NOMO-1 treated with dmso at 0.1 percent for 144 hours (cell line): ENCODE measurements at regions not wholly inside any gene's neighbourhood (a gene's known extent, or its start where the extent isn't known, plus 50 kb on each side); places are given as distances from the start of the nearest gene placed in this dataset.
"Not testable (repeated sequence)": the region's sequence is repeated elsewhere in the genome, so short reads cannot be mapped to it uniquely, and the experiment has no call there.

Experiments used
- DNase-seq: peaks from one replicate; lab custom pipeline; 2025; ENCODE audit not compliant: unreplicated experiment; lab: John Stamatoyannopoulos, UW

DNA sequence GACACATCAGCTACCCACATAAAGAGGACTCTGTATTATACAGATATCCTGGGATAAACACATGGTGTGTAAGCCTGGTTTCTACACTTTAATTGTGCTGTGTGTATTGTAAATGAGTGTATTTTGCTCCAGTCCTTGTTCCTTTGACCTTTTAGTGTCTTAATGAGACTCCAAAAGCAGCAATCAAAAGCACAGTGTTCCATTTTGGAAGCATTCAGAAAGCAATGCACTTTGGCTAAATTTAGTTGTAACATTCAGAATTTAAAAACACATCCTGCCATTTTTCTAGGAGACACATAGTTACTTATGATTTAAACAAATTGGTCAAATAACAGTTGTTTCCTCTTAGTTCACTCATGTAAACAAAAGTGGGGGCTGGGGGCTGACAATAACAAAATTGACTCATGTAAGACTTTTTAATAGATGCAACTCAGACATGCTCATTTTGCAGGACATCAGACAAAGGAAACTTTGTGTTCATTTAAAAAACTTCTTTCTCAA is 122.2 kb downstream of the GPR37 start:
- DNase-seq: no peak

DNA sequence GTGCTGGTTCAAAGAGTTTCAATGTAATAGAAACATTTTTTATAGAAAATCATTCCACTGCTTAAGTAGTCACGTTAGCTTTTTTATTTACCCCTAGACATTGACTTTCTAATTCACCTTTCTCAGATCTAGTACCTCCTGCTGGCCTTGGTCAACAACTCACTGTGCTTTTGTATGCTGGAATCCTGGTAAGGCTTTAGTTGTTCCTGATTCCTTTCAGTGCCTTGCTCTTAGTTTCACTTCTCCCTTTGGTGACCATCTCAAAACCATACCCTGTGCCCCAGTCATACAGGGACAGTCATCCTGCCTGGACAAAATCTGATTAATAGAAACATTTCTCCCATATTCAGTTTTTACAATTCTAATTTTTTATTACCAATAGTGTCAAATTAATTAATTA is 130.2 kb downstream of the GPR37 start:
- DNase-seq: no peak

DNA sequence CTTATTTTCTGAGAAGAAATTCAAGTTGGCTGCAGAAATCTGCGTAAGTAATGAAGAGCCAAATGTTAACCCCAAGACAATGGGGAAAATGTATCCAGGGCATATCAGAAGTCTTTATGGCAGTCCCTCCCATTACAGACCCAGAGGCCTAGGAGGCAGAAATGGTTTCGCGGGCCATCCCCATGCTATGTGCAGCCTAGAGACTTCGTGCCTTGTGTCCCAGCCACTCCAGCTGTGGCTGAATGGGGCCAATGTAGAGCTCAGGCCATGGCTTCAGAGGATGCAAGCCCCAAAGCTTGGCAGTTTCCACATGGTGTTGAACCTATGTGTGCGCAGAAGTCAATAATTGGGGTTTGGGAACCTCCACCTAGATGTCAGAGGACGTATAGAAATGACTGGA is 131.9 kb downstream of the GPR37 start:
- no peak for DNase-seq

DNA sequence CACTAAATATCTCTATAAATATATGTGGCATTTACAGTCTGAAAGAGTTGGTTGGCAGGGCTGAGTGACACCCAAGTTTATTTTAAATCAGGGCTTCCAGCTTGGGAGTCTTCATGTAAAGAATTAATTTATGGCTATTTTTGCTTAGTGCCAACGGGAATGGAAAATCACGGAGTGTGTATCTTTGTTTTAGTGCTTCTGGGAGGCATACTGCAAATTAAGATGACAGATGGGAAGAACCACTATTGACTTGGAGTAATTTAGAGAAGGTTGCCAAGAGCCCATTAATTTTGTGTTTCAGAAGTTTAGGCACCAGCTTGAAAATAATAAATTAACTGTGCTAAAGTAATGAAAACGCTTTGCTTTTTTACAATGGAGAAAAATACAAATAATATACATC is 135.2 kb downstream of the GPR37 start:
- no peak for DNase-seq

DNA sequence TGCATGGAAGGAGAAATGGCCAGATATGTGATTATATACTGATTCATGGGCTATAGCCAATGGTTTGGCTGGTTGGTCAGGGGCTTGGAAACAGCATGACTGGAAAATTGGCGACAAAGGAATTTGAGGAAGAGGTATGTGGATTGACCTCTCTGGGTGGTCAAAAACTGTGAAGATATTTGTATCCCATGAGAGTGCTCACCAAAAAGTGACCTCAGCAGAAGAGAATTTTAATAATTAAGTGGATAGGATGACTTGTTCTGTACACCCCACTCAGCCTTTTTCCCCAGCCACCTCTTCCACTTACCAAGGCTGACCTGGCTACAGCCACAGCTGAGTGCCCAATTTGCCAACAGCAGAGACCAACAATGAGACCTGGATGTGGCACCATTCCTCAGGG is 146.7 kb downstream of the GPR37 start:
- DNase-seq: no peak

DNA sequence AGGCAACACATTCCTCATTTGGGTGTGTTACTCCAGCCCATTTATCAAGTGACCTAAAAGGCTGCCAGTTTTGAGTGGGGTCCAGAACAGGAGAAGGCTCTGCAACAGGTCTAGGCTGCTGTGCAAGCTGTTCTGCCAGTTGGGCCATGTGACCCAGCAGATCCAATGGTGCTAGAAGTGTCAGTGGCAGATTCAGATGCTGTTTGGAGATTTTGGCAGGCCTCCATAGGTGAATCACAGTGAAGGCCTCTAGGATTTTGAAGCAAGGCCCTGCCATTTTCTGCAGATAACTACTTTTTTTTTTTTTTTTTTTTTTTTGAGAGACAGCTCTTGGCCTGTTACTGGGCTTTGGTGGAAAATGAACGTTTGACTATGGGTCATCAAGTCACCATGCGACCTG is 147.5 kb downstream of the GPR37 start:
- not testable (repeated sequence) for DNase-seq

DNA sequence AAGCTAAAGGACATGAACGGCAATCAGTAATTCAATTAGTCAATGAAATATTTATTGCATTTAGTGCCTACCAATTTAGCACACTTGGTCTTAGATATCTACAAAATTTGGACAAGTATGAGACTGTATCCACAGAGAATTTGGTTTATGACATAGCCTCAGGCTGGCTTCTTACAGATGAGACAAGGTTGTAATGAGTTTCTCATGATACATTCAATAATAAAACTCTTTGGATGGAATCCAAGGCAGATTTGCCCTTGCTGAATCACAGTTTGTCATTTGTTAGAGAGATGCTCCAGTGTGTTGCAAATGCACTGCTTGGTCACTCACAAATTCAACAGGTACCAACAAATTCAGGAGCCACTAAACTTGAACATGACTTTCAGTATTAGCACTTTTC is 162.5 kb downstream of the GPR37 start:
- DNase-seq: no peak

DNA sequence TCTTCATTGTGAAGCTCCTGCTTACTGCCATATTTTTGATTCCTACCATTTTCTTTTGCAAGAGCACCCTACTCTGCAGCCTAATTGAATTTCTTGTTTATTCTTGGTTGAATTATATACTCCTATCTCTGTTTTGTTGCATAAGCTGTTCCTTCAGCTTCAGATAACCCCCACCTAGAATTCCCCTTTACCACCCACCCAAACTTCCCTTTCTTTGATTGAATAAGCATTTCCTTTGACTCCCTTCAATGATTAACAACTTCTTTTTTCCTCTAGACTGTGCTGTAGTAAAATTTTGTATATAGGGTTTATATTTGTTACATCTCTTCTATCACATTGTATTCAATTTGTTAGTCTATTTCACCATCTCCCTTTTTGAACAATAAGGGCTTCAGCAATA is 168.1 kb downstream of the GPR37 start:
- DNase-seq: no peak

DNA sequence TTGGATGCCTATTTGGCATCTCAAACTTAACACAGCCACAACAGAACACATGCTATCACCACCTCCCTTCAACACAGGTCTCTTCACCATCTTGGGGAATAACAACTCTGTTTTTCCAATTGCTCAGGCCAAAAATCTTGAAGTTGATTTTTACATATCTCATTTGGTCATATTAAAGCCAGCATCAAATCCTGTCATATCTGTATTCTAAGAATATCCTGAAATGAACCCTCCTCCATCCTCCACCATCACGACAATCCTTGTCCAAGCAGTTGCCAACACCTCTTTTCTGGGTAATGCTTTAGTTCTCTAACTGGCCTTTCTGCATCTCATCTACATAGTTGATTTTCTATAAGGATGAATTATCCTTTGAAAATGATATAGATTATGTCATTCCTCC is 168.7 kb downstream of the GPR37 start:
- DNase-seq: no peak

DNA sequence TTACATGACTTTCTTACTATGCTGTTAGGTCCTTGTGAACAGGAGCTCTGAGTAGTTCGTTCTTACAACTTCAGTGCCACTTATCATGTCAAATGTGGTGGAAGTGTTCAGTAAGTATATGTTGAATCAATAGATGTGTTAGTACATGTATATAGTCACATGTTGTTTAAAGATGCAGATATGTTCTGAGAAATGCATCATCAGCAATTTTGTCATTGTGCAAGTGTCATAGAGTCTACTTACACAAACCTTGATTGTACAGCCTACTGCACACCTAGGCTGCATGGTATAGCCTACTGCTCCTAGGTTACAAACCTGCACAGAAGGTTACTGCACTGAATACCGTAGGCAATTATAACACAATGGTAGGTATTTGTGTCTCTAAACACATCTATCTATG is 174.8 kb downstream of the GPR37 start:
- DNase-seq: no peak

DNA sequence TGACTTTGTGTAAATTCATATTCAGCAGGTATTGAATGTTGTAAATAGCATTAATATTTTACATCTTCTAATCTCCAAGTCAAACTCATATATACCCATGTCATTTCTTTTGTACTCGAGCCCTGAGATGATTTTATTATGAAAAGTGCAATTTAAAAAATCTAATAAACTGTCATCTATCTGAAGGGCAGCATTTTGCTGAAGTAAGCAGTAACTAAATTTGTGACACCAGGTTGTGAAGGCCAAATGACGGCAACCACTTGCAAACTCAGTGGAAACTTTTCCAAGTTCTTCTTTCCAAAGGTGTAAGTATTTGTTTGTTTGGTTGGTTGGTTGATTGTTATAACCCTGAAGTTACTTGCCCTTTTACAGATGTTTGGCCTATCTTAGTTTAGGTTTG is 188.3 kb downstream of the GPR37 start:
- DNase-seq: no peak

DNA sequence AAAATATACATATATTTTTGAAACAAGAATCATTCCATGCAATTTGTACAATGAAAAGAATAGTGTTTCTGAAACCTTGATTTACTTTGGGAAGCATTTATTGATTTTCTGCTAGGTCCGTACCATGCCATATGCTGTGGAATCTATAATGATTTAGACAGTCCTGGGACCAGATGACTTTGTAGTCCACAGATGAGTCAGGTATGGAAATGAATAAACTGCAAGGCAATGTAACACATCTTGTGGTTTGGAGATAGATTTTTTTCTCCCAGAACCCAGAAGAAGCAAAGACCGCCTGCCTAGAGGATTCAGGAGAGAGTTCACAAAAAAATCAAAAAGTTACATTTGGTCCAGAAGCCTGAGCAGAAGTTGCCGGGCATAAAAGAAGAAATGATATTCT is 190.4 kb downstream of the GPR37 start:
- no peak for DNase-seq

DNA sequence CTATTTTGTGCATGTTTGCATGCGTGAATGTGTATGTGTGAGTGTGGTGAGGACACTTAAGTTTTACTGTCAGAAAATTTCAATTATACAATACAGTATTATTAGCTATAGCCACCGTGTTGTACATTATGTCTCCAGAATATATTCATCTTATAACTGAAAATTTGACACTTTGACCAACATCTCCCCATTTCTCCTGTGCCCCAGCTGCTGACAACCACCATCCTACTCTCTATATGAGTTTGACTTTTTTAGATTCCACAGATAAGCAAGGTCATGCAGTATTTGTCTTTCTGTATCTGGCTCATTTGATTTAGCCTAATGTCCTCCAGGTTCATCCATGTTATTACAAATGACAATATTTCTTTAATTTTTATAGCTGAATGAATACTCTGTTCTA is 195.0 kb downstream of the GPR37 start:
- DNase-seq: no peak

DNA sequence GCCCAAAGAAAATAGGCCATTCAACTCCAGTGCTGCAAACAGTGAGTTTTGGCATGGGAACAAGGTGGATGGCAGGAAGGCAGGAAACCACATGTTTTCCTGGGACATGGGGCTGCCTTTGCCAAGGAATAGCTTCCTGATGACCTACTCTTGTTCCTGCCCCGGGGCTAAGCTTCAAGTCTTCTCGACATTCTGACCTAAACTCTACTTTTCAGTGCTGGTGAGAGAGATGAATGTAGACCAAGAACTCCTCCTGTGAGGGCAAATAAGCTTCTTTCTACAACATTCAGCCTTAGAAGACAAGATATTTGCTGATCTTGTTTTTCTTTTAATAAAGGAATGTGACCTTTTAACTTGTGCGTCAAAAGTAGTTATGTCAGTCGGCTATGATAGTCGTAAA is 199.0 kb downstream of the GPR37 start:
- no peak for DNase-seq

DNA sequence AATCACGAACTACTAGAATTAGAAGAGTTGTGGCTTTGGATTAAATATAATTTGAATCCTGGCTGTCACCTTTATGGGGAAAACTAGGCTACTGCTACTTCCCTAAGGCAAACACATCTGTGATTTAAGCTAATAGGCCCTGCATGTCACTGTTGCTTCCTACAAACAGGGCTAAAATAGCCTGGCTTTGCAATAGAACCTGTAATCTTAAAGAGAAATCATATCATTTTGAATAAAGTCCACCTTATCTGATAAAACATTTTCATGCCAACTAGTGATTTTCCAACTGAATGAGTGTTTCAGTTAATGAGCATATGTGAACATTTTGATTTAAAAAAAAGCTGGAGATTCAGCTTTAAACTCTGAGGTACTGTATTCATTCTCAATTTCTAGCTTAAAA is 208.0 kb downstream of the GPR37 start:
- no peak for DNase-seq

DNA sequence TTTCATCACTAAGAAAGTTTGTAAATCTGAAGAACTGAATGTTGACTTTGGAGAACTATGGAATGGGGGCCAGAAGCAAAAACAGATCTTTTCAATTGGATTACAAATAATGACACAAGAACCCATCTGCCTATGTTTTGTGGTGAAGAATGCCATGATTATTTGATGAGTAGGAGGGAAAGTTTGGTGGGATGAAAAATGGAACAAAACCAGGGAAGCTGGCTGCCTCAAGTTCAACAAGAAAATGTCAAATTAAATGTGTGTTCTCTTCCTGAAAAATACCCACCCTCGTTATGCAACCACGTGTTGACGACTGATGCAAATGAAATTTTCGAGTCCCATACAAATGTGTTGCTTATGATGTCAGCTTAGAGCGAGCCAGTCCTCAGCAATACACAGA is 208.5 kb downstream of the GPR37 start:
- no peak for DNase-seq

DNA sequence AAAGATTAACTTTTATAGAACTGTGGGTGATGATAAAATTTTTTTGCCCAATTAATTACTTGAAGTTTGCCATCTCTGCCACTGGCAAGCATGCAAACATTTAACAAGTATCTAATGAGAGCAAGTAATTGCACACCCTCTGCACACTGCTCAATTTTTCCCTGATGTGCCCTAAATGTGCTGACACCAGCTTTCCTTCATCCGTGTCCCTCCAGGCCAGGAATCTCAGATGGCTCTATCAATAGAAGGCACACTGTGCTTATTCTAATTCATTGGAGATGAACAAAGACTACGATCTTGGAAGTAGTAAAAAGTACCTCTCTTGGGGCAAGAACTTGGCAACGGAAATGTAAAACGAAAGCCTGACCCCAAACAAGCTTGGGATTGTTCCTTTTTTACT is 212.1 kb downstream of the GPR37 start:
- DNase-seq: no peak

DNA sequence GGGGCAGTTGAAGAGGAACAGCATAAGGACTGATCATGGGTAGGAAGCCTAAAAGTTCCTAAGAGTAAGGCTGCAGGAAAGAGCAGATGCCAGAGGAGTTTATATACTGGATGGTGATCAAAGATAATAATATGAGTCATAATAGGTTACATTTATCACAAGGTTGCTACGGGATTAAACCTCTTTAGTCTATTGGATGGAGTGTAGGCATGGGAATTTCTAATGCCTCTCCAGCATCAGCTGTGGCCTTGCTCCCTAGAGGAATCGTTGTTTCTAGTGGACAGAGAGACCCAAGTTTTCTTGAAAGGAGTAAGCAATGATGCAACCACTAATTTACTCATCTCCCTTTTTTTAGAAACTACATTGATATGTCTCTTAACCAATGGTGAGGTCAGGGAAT is 213.4 kb downstream of the GPR37 start:
- DNase-seq: no peak

DNA sequence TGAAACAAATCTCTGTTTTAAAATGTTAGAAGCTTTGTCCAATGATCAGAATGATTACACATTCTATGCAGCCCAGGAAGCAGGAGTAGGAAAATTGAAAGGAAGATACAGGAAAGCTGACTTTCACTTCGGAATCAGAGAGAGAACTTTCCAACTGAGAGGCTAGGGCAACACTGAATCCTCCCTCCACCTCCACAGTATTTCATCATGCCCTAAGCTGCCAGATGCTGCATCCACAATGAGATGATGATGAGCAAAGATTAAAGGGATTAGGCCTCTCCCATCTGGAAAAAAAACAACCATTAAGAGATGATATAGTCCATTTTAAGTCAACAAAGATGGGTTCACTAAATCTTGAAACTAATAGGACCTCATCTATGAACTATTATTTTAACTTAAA is 215.6 kb downstream of the GPR37 start:
- no peak for DNase-seq

DNA sequence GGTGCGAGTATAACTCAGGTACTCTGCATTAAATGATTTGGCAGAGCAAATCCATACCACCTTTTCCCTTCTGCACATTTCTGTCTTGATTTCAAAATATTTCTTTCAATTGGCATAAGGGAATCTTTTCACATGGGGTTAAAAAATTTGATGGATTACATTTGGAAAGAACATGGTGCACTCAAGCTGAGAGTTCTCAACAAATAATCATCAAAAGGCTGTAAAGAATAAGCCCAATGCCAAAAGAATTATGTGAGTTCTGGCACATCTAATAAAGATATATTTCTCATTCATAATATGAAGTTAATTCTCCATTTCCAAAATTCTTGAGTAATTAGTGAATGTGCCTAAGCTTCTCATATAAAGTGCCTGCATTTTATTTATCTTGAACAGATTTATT is 223.1 kb downstream of the GPR37 start:
- no peak for DNase-seq

DNA sequence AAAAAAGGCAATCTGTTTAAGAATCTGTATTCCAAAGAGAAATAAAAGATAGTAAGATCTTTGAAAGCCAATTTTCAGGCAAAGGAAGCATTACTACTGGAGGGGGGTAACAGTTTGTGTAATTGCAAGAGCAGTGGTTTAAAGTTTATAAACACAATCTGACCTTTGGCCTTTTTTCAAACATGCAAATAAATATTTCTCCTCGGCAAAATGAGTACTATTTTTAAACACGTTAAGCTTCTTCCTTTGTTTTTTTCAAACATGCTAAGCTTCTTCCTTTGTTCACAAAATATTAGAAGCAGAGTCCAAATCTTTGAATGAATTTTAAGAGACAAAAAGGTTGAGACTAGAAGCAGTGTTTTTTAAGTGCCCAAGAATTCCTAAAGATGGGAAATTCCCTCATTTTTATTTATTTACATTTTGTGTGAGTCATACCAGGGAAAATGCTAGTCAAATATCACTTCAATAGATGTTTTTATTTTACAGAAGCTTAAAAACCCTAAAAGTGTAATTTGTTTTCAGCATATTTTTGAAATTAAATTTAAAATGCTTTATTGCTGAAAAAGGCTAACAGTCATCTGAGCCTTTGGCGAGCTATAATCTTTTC is 229.3 kb downstream of the GPR37 start:
- DNase-seq: no peak

DNA sequence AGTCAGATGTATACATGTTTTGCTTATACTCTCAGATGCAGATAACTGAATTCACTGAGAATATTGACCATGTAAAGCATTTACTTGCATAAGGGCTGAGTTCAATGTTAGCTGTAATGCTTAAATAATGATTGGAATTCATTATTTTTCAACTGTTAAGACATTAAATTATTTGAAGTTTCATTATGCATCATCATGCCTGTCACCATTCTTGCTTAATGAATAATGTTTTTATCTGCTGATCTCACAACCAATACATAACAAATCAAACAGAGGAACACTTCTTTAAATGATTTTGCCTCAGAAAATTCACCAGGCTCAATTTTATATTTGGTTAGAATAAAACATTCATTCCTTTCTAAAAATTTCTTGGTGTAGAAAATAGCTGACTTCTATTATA is 233.4 kb downstream of the GPR37 start:
- no peak for DNase-seq

DNA sequence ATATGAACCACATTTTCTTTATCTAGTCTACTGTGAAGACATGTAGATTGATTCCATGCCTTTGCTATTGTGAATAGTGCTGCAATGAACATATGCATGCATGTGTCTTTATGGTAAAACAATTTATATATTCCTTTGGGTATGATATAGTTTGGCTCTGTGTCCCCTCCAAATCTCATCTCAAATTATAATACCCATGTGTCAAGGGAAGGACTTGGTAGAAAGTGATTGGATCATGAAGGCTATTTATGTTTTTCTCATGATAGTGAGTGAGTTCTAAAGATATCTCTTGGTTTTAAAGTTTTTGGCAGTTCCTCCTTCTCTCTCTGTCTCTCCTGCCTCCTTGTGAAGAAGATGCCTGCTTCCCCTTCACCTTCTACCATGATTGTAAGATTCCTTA is 248.7 kb downstream of the GPR37 start:
- DNase-seq: no peak
